Fibroblast of the aortic adventitia (primary cell): ENCODE measurements at regions not wholly inside any gene's neighbourhood (a gene's known extent, or its start where the extent isn't known, plus 50 kb on each side); places are given as distances from the start of the nearest gene placed in this dataset.
A peak's percentile ranks its signal among the peaks of the same experiment; 100 is the strongest.

Experiments used
- DNase-seq: peaks from one replicate; pipeline ENCODE4 v3.0.0-alpha.2; 2010; ENCODE audit warnings: low read depth
- H3K4me3 ChIP-seq: 2 replicates; pipeline ENCODE4 v1.5.1; 2011; ENCODE audit warnings: low read depth, mild to moderate bottlenecking, control low read depth, low read length, moderate library complexity
- CTCF ChIP-seq: IDR thresholded peaks from 2 replicates; pipeline ENCODE4 v1.5.1; 2011; ENCODE audit warnings: mild to moderate bottlenecking, low read length, control low read depth, inconsistent platforms; ENCODE audit not compliant: insufficient read depth

GRCh38 chr7:85829817-85830432, 643.1 kb upstream of the SEMA3D start:
- no peak overlapping the region for H3K4me3 ChIP-seq
- TF ChIP-seq CTCF, result peak; percentile 39
- DNase-seq, result peak; percentile 55

- no peak overlapping the region for H3K4me3 ChIP-seq
- no peak for TF ChIP-seq CTCF
- DNase-seq, result no peak
These were observed 642.3 kb upstream of the SEMA3D start for GRCh38 chr7:85829176-85829575.

- peak; percentile 1 for DNase-seq
- TF ChIP-seq CTCF, result no peak
- H3K4me3 ChIP-seq, result no peak overlapping the region
These were observed 641.8 kb upstream of the SEMA3D start for GRCh38 chr7:85828614-85829013.

GRCh38 chr7:85823396-85824080, 636.7 kb upstream of the SEMA3D start:
- no peak for TF ChIP-seq CTCF
- DNase-seq, result no peak
- no peak overlapping the region for H3K4me3 ChIP-seq

- no peak for TF ChIP-seq CTCF
- no peak overlapping the region for H3K4me3 ChIP-seq
- no peak for DNase-seq
These were observed 635.1 kb upstream of the SEMA3D start for GRCh38 chr7:85821926-85822325.

- TF ChIP-seq CTCF, result no peak
- DNase-seq, result no peak
These were observed 634.0 kb upstream of the SEMA3D start for GRCh38 chr7:85820702-85821443.

More at GRCh38 chr7:85820702-85821443, 634.0 kb upstream of the SEMA3D start:
- no peak overlapping the region for H3K4me3 ChIP-seq
